CD4-positive, alpha-beta T cell treated with Interleukin-4 for 4 hours (primary cell): ENCODE measurements at regions not wholly inside any gene's neighbourhood (a gene's known extent, or its start where the extent isn't known, plus 50 kb on each side); places are given as distances from the start of the nearest gene placed in this dataset.
"Not testable (repeated sequence)": the region's sequence is repeated elsewhere in the genome, so short reads cannot be mapped to it uniquely, and the experiment has no call there.

Experiments used
- DNase-seq: peaks from one replicate; pipeline ENCODE4 v3.0.0-alpha.2; 2020

GRCh38 chr9:63912451-63912850 is 1372.6 kb downstream of the FOXD4L5 start:
- DNase-seq, result not testable (repeated sequence)

GRCh38 chr9:63909076-63909475 is 1375.9 kb downstream of the FOXD4L5 start:
- DNase-seq, result not testable (repeated sequence)

DNA sequence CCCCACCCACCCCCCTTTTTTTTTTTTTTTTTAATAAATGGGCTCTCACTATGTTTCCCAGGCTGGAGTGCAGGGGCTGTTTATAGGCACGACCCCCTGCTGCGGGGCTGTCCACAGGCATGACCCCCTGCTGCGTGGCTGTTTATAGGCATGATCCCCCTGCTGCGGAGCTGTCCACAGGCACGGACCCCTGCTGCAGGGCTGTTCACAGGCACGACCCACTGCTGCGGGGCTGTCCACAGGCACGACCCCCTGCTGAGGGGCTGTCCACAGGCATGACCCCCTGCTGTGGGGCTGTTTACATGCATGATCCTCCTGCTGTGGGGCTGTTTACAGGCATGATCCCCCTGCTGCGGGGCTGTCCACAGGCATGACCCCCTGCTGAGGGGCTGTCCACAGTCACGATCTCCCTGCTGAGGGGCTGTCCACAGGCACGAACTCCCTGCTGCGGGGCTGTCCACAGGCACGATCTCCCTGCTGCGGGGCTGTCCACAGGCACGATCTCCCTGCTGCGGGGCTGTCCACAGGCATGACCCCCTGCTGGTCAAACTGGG is 1385.3 kb downstream of the FOXD4L5 start:
- DNase-seq, result not testable (repeated sequence)

DNA sequence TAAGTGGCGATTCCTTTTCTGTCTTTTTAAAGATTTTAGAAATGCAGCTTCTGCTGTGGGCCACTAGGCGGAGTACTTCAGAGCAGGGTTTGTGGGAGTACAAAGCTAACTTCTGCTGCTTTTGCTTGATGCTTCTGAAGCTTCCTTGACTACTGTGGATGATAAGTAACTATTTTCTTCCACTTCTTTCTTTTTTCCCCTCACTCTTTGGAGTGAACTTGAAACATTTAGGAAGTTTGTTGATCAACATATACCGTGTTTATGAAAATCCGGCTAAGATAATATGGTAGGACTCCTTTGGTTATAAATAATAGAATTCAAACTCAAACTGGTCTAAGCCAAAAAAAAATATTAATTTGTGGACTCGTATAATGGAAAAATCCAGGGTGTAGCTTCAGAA is 1403.6 kb downstream of the FOXD4L5 start:
- DNase-seq, result not testable (repeated sequence)

DNA sequence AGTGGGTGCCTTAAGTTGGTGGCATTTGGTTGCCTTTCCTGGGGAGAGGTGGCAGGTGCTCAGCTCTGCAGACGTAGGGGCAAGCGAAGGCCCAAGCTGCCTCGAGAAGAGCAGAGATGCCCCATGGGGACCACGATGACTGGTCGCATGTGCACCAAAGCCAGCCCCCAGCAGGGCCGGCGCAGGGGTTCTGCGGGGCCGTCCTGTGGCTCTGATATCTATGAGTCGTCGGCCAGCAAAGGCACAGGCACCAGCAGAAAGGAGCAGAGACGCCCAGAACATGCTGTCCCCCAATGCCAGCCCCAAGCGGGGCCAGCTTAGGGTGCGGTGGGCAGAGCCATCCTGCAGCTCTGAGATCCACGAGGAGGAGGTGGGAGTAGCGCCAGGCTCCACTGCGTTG is 1408.6 kb downstream of the FOXD4L5 start:
- DNase-seq, result not testable (repeated sequence)

DNA sequence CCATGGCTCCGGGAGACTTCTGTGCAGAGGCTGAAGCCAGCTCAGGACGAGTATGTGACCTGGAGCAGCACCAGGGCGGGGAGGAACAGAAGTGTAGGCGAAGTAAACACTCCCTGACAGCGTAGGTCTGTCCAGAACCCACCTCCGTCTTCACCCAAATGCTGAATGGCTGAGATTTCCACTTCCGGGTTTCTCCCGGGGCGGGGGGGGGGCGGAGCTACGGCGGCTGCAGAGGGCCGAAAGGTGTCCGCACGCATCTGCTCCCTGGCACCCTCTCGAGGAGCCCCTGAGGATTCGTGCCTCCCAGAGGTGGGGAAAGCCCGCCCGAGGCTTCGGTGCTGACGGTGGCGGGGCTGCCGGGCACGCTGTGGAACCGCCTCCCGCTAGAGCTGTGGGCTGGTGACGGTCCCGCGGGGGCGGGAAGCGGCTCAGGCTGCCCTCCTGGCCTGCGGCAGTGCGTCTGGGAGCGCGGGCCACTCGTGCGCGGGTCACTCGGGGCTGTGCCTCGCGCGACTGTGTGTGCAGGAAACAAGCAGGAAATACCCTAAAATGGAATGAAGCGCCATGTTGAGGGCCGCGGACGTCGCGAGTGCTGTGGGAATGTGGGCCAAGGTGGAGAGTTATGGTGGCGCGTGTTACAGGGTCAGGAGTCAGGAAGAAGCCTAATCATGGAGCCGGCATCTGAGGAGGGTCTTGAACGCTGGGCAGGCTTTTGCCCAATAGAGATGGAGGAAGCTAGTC is 1425.4 kb downstream of the FOXD4L5 start:
- DNase-seq, result peak; percentile 69

GRCh38 chr9:63859090-63859474 is 1425.9 kb downstream of the FOXD4L5 start:
- not testable (repeated sequence) for DNase-seq

DNA sequence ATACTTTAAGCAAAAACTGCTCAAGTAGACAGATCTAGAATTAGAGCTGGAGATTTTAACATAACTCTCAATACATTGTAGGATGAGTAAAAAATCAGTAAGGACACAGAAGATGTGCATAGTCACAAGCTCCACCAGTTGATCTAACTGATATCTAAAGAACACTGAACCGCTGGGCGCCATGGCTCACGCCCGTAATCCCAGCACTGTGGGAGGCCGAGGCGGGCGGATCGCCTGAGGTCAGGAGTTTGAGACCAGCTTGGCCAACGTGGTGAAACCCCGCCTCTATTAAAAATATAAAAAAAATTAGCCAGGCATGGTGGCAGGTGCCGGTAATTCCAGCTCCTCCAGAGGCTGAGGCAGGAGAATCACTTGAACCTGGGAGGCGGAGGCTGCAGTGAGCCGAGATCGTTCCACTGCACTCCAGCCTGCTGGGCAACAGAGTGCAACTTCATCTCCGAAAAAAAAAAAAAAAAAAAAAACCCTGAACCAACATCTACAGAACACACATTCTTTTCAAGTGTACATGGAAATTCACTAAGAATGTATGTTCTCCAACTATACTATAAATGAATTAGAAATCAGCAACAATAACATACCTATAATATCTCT is 1431.8 kb downstream of the FOXD4L5 start:
- DNase-seq, result not testable (repeated sequence)

- not testable (repeated sequence) for DNase-seq
These were observed 1460.2 kb downstream of the FOXD4L5 start for GRCh38 chr9:63824804-63825203.

DNA sequence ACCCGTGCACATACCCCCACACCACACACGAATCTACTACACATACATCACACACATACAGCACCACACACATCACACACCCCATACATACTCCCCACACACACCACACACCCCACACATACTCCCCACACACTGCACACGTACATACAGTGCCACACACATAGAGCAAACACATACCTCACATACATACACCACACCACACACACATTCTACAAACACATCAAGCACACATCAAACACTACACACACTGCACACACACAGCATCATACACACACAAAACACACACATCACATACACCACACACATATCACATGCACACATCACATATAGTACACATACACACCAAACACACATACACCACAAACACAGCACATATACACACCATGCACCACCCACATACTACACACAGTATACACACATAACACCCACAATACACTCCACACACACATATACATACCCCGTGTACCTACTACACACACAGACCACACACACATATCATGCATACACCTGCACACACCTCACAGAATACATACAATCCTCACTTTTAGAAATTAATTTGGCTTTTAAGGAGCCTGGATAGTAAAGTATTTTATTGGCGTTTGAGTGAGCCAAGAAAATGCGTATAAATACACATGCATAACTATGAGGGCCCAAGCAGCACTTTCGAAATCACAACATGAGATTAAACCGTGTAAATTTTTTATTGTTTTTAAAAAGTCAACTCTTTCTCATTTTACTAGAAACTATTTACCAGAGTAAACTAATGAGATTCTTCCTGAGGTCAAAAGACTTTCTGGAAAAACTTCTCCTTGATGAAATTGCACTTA is 1461.4 kb downstream of the FOXD4L5 start:
- DNase-seq, result not testable (repeated sequence)

GRCh38 chr9:63822615-63823374 is 1462.2 kb downstream of the FOXD4L5 start:
- DNase-seq, result not testable (repeated sequence)

- not testable (repeated sequence) for DNase-seq
These were observed 1463.7 kb downstream of the FOXD4L5 start for GRCh38 chr9:63821293-63821692.

DNA sequence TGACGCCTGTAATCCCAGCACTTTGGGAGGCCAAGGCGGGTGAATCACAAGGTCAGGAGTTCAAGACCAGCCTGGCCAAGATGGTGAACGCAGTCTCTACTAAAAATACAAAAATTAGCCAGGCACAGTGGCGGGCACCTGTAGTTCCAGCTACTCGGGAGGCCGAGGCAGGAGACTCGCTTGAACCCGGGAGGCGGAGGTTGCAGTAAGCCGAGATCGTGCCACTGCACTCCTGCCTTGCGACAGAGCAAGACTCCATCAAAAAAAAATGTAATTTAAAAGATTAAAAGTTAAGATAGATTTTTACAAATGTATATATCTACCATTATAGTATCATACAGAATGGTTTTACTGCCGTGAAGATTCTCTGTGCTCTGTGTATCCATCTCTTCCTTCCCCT is 1464.1 kb downstream of the FOXD4L5 start:
- DNase-seq, result not testable (repeated sequence)

DNA sequence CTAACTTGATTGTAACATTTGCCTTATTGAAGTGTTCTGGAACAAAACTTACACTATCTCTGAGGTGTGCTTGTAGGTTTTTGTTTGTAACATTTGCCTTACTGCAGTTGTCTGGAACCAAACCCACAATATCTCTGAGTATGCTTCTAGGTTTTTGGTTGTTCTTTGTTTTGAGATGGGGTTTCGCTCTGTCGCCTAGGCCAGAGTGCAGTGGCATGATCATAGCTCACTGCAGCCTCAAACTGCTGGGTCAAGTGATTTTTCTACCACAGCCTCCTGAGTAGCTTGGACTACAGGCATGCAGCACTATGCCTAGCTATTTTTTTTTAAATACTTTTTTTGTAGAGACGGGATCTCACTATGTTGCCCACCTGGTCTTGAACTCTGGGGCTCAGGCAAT is 1464.6 kb downstream of the FOXD4L5 start:
- not testable (repeated sequence) for DNase-seq

- peak; percentile 55 for DNase-seq
These were observed 1467.1 kb downstream of the FOXD4L5 start for GRCh38 chr9:63817622-63818518.

DNA sequence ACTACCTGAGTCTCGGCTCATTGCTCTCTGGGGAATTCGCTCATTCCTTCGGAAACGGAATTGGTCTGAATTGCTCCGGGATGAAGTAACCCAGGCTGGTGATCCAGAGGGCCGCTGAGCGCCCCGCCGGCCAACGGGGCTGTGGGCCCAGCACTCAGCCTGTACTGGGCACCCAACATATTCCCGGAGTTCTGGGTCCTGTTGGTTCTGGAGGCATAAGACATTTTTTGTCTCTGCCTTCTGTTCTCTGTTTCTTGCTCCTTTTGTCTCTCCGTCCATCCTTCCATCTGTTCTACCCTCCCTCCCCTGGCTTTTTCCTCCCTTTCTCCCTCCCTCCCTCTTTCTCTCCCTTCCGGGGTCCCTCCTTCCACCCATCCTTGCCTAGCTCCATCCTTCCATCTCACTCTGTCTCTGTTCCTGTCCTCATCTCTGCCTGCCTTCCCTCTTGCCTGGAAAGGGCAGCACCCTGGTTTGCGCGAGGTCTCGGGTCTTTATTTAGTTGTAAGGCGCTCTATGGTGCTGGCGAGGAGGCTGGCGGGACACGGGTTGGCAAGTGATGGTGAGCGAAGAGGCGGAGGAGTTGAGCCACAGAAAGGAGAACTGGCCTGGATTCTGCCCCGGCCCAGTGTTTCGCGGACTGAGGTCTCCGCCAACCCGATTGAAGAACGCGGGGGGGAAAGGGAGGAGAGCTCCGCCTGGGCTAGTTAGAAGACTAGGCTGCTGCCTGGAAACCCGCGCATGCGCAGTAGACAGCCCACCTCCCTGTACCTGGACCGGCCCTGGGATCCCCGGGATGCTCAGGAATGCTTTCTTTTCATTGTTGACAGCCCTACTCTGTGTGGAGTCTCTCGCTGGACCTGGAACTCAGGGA is 1468.0 kb downstream of the FOXD4L5 start:
- DNase-seq, result peak; percentile 45

GRCh38 chr9:63814970-63815669 is 1469.9 kb downstream of the FOXD4L5 start:
- DNase-seq, result not testable (repeated sequence)

DNA sequence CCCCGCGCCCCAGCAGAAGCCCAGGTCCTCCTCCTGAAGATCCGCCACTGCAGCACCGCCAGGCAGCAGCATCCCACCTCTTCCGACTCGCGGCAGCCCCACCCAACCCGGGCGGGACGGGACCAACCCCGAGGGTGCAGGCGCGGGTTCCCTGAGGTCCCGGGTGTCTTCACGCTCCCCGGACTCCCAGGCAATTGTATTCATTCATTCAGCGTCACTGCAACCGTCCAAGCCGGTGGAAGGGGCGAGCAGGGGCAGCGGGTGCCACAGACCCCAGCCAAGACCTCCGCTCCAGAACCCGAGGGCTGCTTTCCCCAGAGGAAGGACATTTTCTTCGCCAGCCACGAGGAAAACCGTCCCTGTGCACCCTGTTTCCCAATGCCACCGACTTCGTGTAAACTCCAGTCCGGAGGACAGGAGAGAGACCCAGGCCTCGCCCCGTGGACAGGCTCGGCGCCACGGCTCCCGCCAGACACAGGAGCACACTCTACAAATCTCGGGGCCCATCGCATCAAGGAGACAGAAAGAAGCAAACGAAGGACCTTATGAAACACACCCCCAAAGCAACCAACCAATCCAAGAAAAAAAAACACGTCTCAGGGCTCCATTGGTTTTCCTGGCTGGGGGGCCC is 1471.5 kb downstream of the FOXD4L5 start:
- DNase-seq, result not testable (repeated sequence)

DNA sequence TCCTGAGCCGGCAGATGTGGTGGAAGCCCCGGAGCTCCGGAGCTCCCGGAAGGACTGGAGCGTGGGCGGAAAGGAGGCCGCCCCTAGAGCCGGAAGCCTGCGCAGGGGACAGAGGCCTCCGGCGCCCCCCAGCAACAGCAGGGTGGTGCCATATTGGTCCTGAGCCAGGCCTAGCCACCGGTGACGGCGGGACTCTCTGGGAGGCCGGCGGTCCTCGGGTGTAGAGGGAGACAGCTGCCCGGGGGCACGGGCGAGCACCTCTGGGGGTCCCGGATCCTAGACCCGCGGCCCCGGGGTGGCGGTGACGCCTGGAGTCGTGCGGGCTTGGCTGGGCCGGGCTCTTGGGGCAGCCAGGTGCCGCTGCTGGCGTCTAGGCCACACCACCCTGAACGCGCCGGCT is 1472.2 kb downstream of the FOXD4L5 start:
- DNase-seq, result not testable (repeated sequence)
